H1 (cell line): ENCODE measurements at regions not wholly inside any gene's neighbourhood (a gene's known extent, or its start where the extent isn't known, plus 50 kb on each side); places are given as distances from the start of the nearest gene placed in this dataset.

ENCODE experiments used
- CTCF ChIA-PET: fragments of 300-600 bp; sonication (Branson Sonifier 250); formaldehyde crosslinking; loops from one replicate; lab custom pipeline; 2021; ENCODE audit not compliant: partially characterized antibody; lab: Charles Lee
- POLR2A ChIA-PET: fragments of 300-600 bp; sonication (Branson Sonifier 250); formaldehyde crosslinking; loops from one replicate; lab custom pipeline; 2021; ENCODE audit warnings: inconsistent platforms; ENCODE audit not compliant: partially characterized antibody; lab: Charles Lee
- DNase-seq, 2 experiments: peaks; one replicate each; pipeline versions ENCODE4 v3.0.0 to v3.0.0-alpha.2; 2010 to 2022; ENCODE audit warnings: low spot score in 2 of 2, low read depth in 1 of 2, mixed read lengths in 1 of 2
- FAIRE-seq: peaks from 2 replicates; lab custom pipeline; 2011; peaks lifted over from hg19 to GRCh38; lab: Jason Lieb, UNC
- H2AFZ ChIP-seq: 2 replicates; pipeline ENCODE4 v1.8.1; 2012; ENCODE audit warnings: low read length, inconsistent platforms
- H2AK5ac ChIP-seq: 2 replicates; pipeline ENCODE4 v1.6.1; 2013; ENCODE audit warnings: low read depth, low read length
- H2BK120ac ChIP-seq: replicated peaks from 2 replicates; pipeline ENCODE3; 2013; ENCODE audit warnings: low read depth, low read length, inconsistent platforms
- H2BK12ac ChIP-seq: 2 replicates; pipeline ENCODE4 v1.6.1; 2013; ENCODE audit warnings: low read depth, low read length
- H2BK15ac ChIP-seq: 2 replicates; pipeline ENCODE4 v1.6.1; 2013; ENCODE audit warnings: low read length
- H2BK20ac ChIP-seq: 2 replicates; pipeline ENCODE4 v1.6.1; 2013; ENCODE audit warnings: low read length
- H2BK5ac ChIP-seq: 2 replicates; pipeline ENCODE4 v1.6.1; 2013; ENCODE audit warnings: low read depth, low read length
- H3K14ac ChIP-seq: 2 replicates; pipeline ENCODE4 v1.6.1; 2013; ENCODE audit warnings: inconsistent platforms; ENCODE audit not compliant: insufficient read length
- H3K18ac ChIP-seq: 2 replicates; pipeline ENCODE4 v1.6.1; 2013; ENCODE audit warnings: low read length; ENCODE audit errors: extremely low read depth
- H3K23ac ChIP-seq: 2 replicates; pipeline ENCODE4 v1.6.1; 2013; ENCODE audit warnings: inconsistent platforms; ENCODE audit not compliant: insufficient read length
- H3K23me2 ChIP-seq: 2 replicates; pipeline ENCODE4 v1.6.1; 2013; ENCODE audit warnings: low read depth, low read length
- H3K27ac ChIP-seq: 2 replicates; pipeline ENCODE4 v1.6.1; 2011; ENCODE audit warnings: low read depth, low read length, inconsistent platforms
- H3K27me3 ChIP-seq, 4 experiments: replicated peaks in 1 of 4; 1 replicate in 1 of 4; 2 replicates in 3 of 4; pipeline versions ENCODE4 v1.6.1 to v1.8.1; 2011 to 2013; ENCODE audit warnings: low read length in 3 of 4, mild to moderate bottlenecking in 3 of 4, inconsistent platforms in 2 of 4, mixed read lengths in 2 of 4, moderate library complexity in 1 of 4; ENCODE audit not compliant: control insufficient read depth in 3 of 4, insufficient read depth in 3 of 4; ENCODE audit errors: extremely low read depth in 1 of 4
- H3K36me3 ChIP-seq, 4 experiments: 2 replicates each; pipeline versions ENCODE4 v1.6.1 to v1.8.1; 2011 to 2013; ENCODE audit warnings: mild to moderate bottlenecking in 4 of 4, low read length in 3 of 4, moderate library complexity in 2 of 4, control low read depth in 1 of 4, inconsistent platforms in 1 of 4; ENCODE audit not compliant: insufficient read depth in 4 of 4, control insufficient read depth in 2 of 4
- H3K4ac ChIP-seq: replicated peaks from 2 replicates; pipeline ENCODE3; 2013; ENCODE audit warnings: low read length, low read depth, mixed read lengths, inconsistent platforms; ENCODE audit not compliant: insufficient read length
- H3K4me1 ChIP-seq, 4 experiments: replicated peaks in 1 of 4; 1 replicate in 1 of 4; 2 replicates in 3 of 4; pipeline versions ENCODE4 v1.6.1 to v1.8.1; 2011 to 2013; ENCODE audit warnings: low read length in 3 of 4, inconsistent platforms in 2 of 4, mixed read lengths in 1 of 4; ENCODE audit not compliant: insufficient read depth in 4 of 4, control insufficient read depth in 3 of 4
- H3K4me2 ChIP-seq, 2 experiments: 2 replicates each; pipeline versions ENCODE4 v1.6.1 to v1.8.1; 2011 to 2013; ENCODE audit warnings: low read depth in 2 of 2, low read length in 2 of 2, control low read depth in 1 of 2, inconsistent platforms in 1 of 2, mild to moderate bottlenecking in 1 of 2; ENCODE audit not compliant: insufficient read depth in 1 of 2
- H3K4me3 ChIP-seq, 4 experiments: fragments of 200-600, 300-600 bp in 1 of 4; sonication (generic), shearing (Covaris generic), sonication (Bioruptor Twin) in 1 of 4; 2 replicates each; pipeline versions ENCODE4 v1.5.1 to v1.8.1; 2011 to 2016; ENCODE audit warnings: low read length in 4 of 4, low read depth in 3 of 4, control low read depth in 2 of 4, inconsistent platforms in 2 of 4, mild to moderate bottlenecking in 2 of 4, mixed read lengths in 1 of 4, moderate library complexity in 1 of 4; ENCODE audit not compliant: insufficient read depth in 2 of 4; ENCODE audit errors: extremely low read depth in 1 of 4
- H3K56ac ChIP-seq: replicated peaks from 2 replicates; pipeline ENCODE3; 2013; ENCODE audit warnings: low read depth, mild to moderate bottlenecking, mixed read lengths, low read length, inconsistent platforms; ENCODE audit not compliant: insufficient read length
- H3K79me1 ChIP-seq: 2 replicates; pipeline ENCODE4 v1.6.1; 2013; ENCODE audit warnings: low read depth, low read length, control low read depth
- H3K79me2 ChIP-seq, 2 experiments: 2 replicates each; pipeline versions ENCODE4 v1.6.1 to v1.8.1; 2012 to 2013; ENCODE audit warnings: low read length in 2 of 2, mild to moderate bottlenecking in 2 of 2, inconsistent platforms in 1 of 2; ENCODE audit not compliant: insufficient read depth in 2 of 2, control insufficient read depth in 1 of 2
- H3K9ac ChIP-seq, 4 experiments: replicated peaks in 1 of 4; 1 replicate in 1 of 4; 2 replicates in 3 of 4; pipeline versions ENCODE4 v1.6.1 to v1.8.1; 2011 to 2013; ENCODE audit warnings: low read depth in 3 of 4, low read length in 3 of 4, control low read depth in 2 of 4, mild to moderate bottlenecking in 2 of 4, moderate library complexity in 2 of 4, inconsistent platforms in 1 of 4; ENCODE audit errors: extremely low read depth in 1 of 4
- H3K9me3 ChIP-seq, 2 experiments: 2 replicates each; pipeline versions ENCODE4 v1.6.1 to v1.8.1; 2012 to 2013; ENCODE audit warnings: mild to moderate bottlenecking in 2 of 2, moderate library complexity in 2 of 2, control low read depth in 1 of 2, inconsistent platforms in 1 of 2, low read depth in 1 of 2, low read length in 1 of 2, mixed read lengths in 1 of 2; ENCODE audit not compliant: insufficient read depth in 2 of 2
- H4K20me1 ChIP-seq, 2 experiments: replicated peaks in 1 of 2; 2 replicates each; pipeline versions ENCODE3 to v1.8.1; 2011 to 2013; ENCODE audit warnings: inconsistent platforms in 2 of 2, low read length in 2 of 2, mild to moderate bottlenecking in 1 of 2; ENCODE audit not compliant: insufficient read depth in 2 of 2, control insufficient read depth in 1 of 2
- H4K5ac ChIP-seq: 2 replicates; pipeline ENCODE4 v1.6.1; 2013; ENCODE audit warnings: low read length, low read depth, mixed read lengths, inconsistent platforms; ENCODE audit not compliant: insufficient read length
- H4K8ac ChIP-seq: 2 replicates; pipeline ENCODE4 v1.8.0; 2013; ENCODE audit warnings: mild to moderate bottlenecking, moderate library complexity, low read length, inconsistent platforms; ENCODE audit not compliant: insufficient read depth; ENCODE audit errors: extremely low read depth
- H4K91ac ChIP-seq: replicated peaks from 2 replicates; pipeline ENCODE3; 2013; ENCODE audit warnings: low read length, mixed read lengths, inconsistent platforms; ENCODE audit not compliant: insufficient read length
- BRCA1 ChIP-seq: IDR thresholded peaks from 2 replicates; pipeline ENCODE4 v1.6.1; 2012; ENCODE audit warnings: low read depth, low read length, improper control_type of control experiment
- CEBPB ChIP-seq: IDR thresholded peaks from 2 replicates; pipeline ENCODE4 v1.6.1; 2012; ENCODE audit warnings: low read depth, low read length
- NANOG ChIP-seq: IDR thresholded peaks from 2 replicates; pipeline ENCODE4 v1.6.1; 2011; ENCODE audit warnings: low read length, low read depth, mild to moderate bottlenecking, inconsistent platforms; ENCODE audit not compliant: insufficient read depth, poor library complexity, severe bottlenecking
- RFX5 ChIP-seq: IDR thresholded peaks from 2 replicates; pipeline ENCODE4 v1.6.1; 2011; ENCODE audit warnings: low read depth, low read length, improper control_type of control experiment, borderline replicate concordance
- RXRA ChIP-seq: IDR thresholded peaks from 2 replicates; pipeline ENCODE4 v1.6.1; 2011; ENCODE audit warnings: low read depth, mild to moderate bottlenecking, low read length, moderate library complexity; ENCODE audit not compliant: insufficient read depth
- SIX5 ChIP-seq: IDR thresholded peaks from 2 replicates; pipeline ENCODE4 v1.6.1; 2011; ENCODE audit warnings: mild to moderate bottlenecking, low read depth, low read length
- SP4 ChIP-seq: IDR thresholded peaks from 2 replicates; pipeline ENCODE4 v1.6.1; 2012; ENCODE audit warnings: low read length, inconsistent platforms
- SUZ12 ChIP-seq: fragments of 200-600 bp; sonication (generic); IDR thresholded peaks from 2 replicates; pipeline ENCODE4 v1.6.1; 2012; ENCODE audit warnings: mild to moderate bottlenecking, inconsistent platforms, low read length, moderate library complexity, mixed read lengths
- WGBS, 2 experiments: shearing (Covaris generic) in 1 of 2; methylation state at CpG; one replicate each; pipeline versions ENCODE4 v1.1.6 to v1.1.7; 2013 to 2015; ENCODE audit warnings: low lambda C conversion rate in 2 of 2, mixed read lengths in 2 of 2, inconsistent platforms in 1 of 2, low coverage in 1 of 2, missing lambda C conversion rate in 1 of 2; ENCODE audit not compliant: insufficient replicate concordance in 2 of 2, insufficient coverage in 1 of 2, insufficient read length in 1 of 2; ENCODE audit errors: extremely low coverage in 1 of 2, missing lambda C conversion rate in 1 of 2; 5-methylcytosine and 5-hydroxymethylcytosine counted together
- TF ChIP-seq, protein P1 (sequence below), 3 experiments: IDR thresholded peaks; 1 replicate in 2 of 3; 2 replicates in 1 of 3; pipeline versions ENCODE4 v1.5.1 to v1.6.1; 2011; ENCODE audit warnings: low read length in 3 of 3, mild to moderate bottlenecking in 3 of 3, inconsistent platforms in 2 of 3, low read depth in 1 of 3, moderate library complexity in 1 of 3; ENCODE audit not compliant: insufficient read depth in 1 of 3; ENCODE audit errors: control extremely low read depth in 1 of 3
- TF ChIP-seq, protein P2 (sequence below): IDR thresholded peaks from 2 replicates; pipeline ENCODE4 v1.6.1; 2011; ENCODE audit warnings: low read depth, mild to moderate bottlenecking, low read length; ENCODE audit not compliant: insufficient read depth

- H4K91ac ChIP-seq, result no peak overlapping the region
- no peaks in the 10 kb centered on the region for H4K20me1 ChIP-seq
- no peak overlapping the region for H3K14ac ChIP-seq
- peak overlapping the region; percentile 97; the same call in 1 of the 2 replicates for H2BK20ac ChIP-seq
- H2AFZ ChIP-seq, result no peak overlapping the region
- H3K23ac ChIP-seq, result no peak overlapping the region
- no peak overlapping the region for H2BK5ac ChIP-seq
- H3K23me2 ChIP-seq, result peaks cover 2% of the 10 kb centered on the region; the same call in 1 of the 2 replicates
- H3K4me2 ChIP-seq, result 0 out of 4 replicates have a peak overlapping the region, but pooled peaks of 1 of the 2 experiments have one; percentile 12
- FAIRE-seq (no peak), DNase-seq (no peak)
- H3K36me3 ChIP-seq, result no peaks in the 10 kb centered on the region
- H3K79me2 ChIP-seq, result no peaks in the 10 kb centered on the region
- WGBS, 2 experiments, result 92% methylated on average over 5 of the region's 5 CpGs; no CpG with 5 or more reads in 1 of the 2 experiments
- no peaks in the 10 kb centered on the region for H3K9me3 ChIP-seq
- peak overlapping the region; percentile 50; the same call in 1 of the 2 replicates for H2BK15ac ChIP-seq
- no peak overlapping the region for H3K4ac ChIP-seq
- H3K4me3 ChIP-seq, result no peak overlapping the region
- no peak overlapping the region for H4K5ac ChIP-seq
- CTCF ChIA-PET, result interaction anchor here (0.9 to 1.1 kb wide), 4 partner anchors 11 to 167 kb away, joined by 3 to 4 read pairs (median 4); no protein-coding TSS in a partner anchor
- H2BK120ac ChIP-seq, result no peak overlapping the region
- H3K18ac ChIP-seq, result no peak overlapping the region
- POLR2A ChIA-PET, result interaction anchor here (2.2 kb wide), 1 partner anchor 190 kb away, joined by 6 read pairs; no protein-coding TSS in a partner anchor
- H3K27me3 ChIP-seq, result no peaks in the 10 kb centered on the region; a peak in 2 of 7 replicates
- no peak overlapping the region for H3K9ac ChIP-seq
- H4K8ac ChIP-seq, result no peak overlapping the region
- peak overlapping the region; percentile 97; the same call in 1 of the 2 replicates for H2BK12ac ChIP-seq
- no peak overlapping the region for H3K56ac ChIP-seq
- H3K4me1 ChIP-seq, result peaks cover 3 to 24% (median 16%) of the 10 kb centered on the region in 4 experiments
- no peak overlapping the region for H3K27ac ChIP-seq
- H2AK5ac ChIP-seq, result peak overlapping the region; percentile 69; the same call in 1 of the 2 replicates
- H3K79me1 ChIP-seq, result no peaks in the 10 kb centered on the region
- TF ChIP-seq RFX5 (no peak), NANOG (no peak), SIX5 (no peak), SP4 (no peak), RXRA (no peak), BRCA1 (no peak), CEBPB (no peak), SUZ12 (no peak)
- TF ChIP-seq, protein P1, sequence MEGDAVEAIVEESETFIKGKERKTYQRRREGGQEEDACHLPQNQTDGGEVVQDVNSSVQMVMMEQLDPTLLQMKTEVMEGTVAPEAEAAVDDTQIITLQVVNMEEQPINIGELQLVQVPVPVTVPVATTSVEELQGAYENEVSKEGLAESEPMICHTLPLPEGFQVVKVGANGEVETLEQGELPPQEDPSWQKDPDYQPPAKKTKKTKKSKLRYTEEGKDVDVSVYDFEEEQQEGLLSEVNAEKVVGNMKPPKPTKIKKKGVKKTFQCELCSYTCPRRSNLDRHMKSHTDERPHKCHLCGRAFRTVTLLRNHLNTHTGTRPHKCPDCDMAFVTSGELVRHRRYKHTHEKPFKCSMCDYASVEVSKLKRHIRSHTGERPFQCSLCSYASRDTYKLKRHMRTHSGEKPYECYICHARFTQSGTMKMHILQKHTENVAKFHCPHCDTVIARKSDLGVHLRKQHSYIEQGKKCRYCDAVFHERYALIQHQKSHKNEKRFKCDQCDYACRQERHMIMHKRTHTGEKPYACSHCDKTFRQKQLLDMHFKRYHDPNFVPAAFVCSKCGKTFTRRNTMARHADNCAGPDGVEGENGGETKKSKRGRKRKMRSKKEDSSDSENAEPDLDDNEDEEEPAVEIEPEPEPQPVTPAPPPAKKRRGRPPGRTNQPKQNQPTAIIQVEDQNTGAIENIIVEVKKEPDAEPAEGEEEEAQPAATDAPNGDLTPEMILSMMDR (IDR thresholded peaks at IDR 0.05; ENCODE audit: control extremely low read depth in 1 of 3, insufficient read depth in 1 of 3, low read depth in 1 of 3, low read length in 3 of 3), result no peak
- TF ChIP-seq, protein P2, sequence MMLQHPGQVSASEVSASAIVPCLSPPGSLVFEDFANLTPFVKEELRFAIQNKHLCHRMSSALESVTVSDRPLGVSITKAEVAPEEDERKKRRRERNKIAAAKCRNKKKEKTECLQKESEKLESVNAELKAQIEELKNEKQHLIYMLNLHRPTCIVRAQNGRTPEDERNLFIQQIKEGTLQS, result no peak
These were observed 195.9 kb upstream of the POU3F1 start for GRCh38 chr1:38242506-38242905.
